Mesenchymal stem cell (in vitro differentiated cells and primary cell): ENCODE measurements at regions not wholly inside any gene's neighbourhood (a gene's known extent, or its start where the extent isn't known, plus 50 kb on each side); places are given as distances from the start of the nearest gene placed in this dataset.
A peak's percentile ranks its signal among the peaks of the same experiment; 100 is the strongest.

Experiments
- DNase-seq: peaks from one replicate; pipeline ENCODE4 v3.0.0-alpha.2; 2013
- H2AFZ ChIP-seq: one replicate; pipeline ENCODE4 v1.6.1; 2013; ENCODE audit warnings: low read depth, mild to moderate bottlenecking, control low read depth, inconsistent platforms, low read length, moderate library complexity
- H2AK5ac ChIP-seq: 2 replicates; pipeline ENCODE4 v1.6.1; 2013; ENCODE audit warnings: low read length, moderate library complexity, mild to moderate bottlenecking, inconsistent platforms; ENCODE audit not compliant: severe bottlenecking
- H2BK120ac ChIP-seq: one replicate; pipeline ENCODE4 v1.6.1; 2013; ENCODE audit warnings: low read depth, mild to moderate bottlenecking, inconsistent platforms, low read length, moderate library complexity
- H2BK12ac ChIP-seq, 2 experiments: one replicate each; pipeline ENCODE4 v1.6.1; 2013; ENCODE audit warnings: inconsistent platforms in 2 of 2, low read length in 2 of 2, mild to moderate bottlenecking in 2 of 2, moderate library complexity in 2 of 2, control low read depth in 1 of 2
- H2BK15ac ChIP-seq: one replicate; pipeline ENCODE4 v1.6.1; 2013; ENCODE audit warnings: mild to moderate bottlenecking, low read depth, inconsistent platforms; ENCODE audit not compliant: poor library complexity, severe bottlenecking
- H2BK5ac ChIP-seq: 2 replicates; pipeline ENCODE4 v1.6.1; 2013; ENCODE audit warnings: low read depth, mild to moderate bottlenecking, low read length, control low read depth, inconsistent platforms; ENCODE audit not compliant: poor library complexity, severe bottlenecking
- H3K14ac ChIP-seq, 2 experiments: one replicate each; pipeline ENCODE4 v1.6.1; 2013; ENCODE audit warnings: inconsistent platforms in 2 of 2, low read length in 2 of 2, control low read depth in 1 of 2, mild to moderate bottlenecking in 1 of 2, moderate library complexity in 1 of 2
- H3K18ac ChIP-seq, 2 experiments: one replicate each; pipeline ENCODE4 v1.6.1; 2013; ENCODE audit warnings: inconsistent platforms in 2 of 2, low read length in 2 of 2, control low read depth in 1 of 2, low read depth in 1 of 2, mild to moderate bottlenecking in 1 of 2
- H3K23ac ChIP-seq, 2 experiments: one replicate each; pipeline ENCODE4 v1.6.1; 2013; ENCODE audit warnings: inconsistent platforms in 2 of 2, low read length in 2 of 2, mild to moderate bottlenecking in 2 of 2, moderate library complexity in 2 of 2, control low read depth in 1 of 2
- H3K27ac ChIP-seq: 2 replicates; pipeline ENCODE4 v1.5.1; 2013; ENCODE audit warnings: mild to moderate bottlenecking, moderate library complexity, low read length, control low read depth, inconsistent platforms; ENCODE audit not compliant: poor library complexity, severe bottlenecking
- H3K27me3 ChIP-seq, 2 experiments: 2 replicates each; pipeline versions ENCODE4 v1.6.1 to v1.7.0; 2013; ENCODE audit warnings: low read length in 2 of 2, mild to moderate bottlenecking in 2 of 2, moderate library complexity in 2 of 2, control low read depth in 1 of 2, inconsistent platforms in 1 of 2; ENCODE audit not compliant: control insufficient read depth in 1 of 2, insufficient read depth in 1 of 2
- H3K36me3 ChIP-seq, 2 experiments: 2 replicates each; pipeline versions ENCODE4 v1.6.1 to v1.7.0; 2013; ENCODE audit warnings: low read length in 2 of 2, control low read depth in 1 of 2, inconsistent platforms in 1 of 2, low read depth in 1 of 2, mild to moderate bottlenecking in 1 of 2; ENCODE audit not compliant: insufficient read depth in 2 of 2, control insufficient read depth in 1 of 2
- H3K4ac ChIP-seq, 2 experiments: one replicate each; pipeline ENCODE4 v1.6.1; 2013; ENCODE audit warnings: inconsistent platforms in 2 of 2, low read length in 2 of 2, mild to moderate bottlenecking in 2 of 2, moderate library complexity in 2 of 2, control low read depth in 1 of 2, low read depth in 1 of 2
- H3K4me1 ChIP-seq: 2 replicates; pipeline ENCODE4 v1.6.1; 2013; ENCODE audit warnings: low read depth, low read length, control low read depth; ENCODE audit not compliant: control insufficient read depth, insufficient read depth
- H3K4me2 ChIP-seq: 2 replicates; pipeline ENCODE4 v1.6.1; 2013; ENCODE audit warnings: low read length, mild to moderate bottlenecking, inconsistent platforms; ENCODE audit not compliant: poor library complexity, severe bottlenecking
- H3K4me3 ChIP-seq, 2 experiments: 2 replicates each; pipeline versions ENCODE4 v1.5.1 to v1.7.0; 2013; ENCODE audit warnings: low read length in 2 of 2, mild to moderate bottlenecking in 2 of 2, control low read depth in 1 of 2, low read depth in 1 of 2; ENCODE audit not compliant: insufficient read depth in 1 of 2
- H3K79me1 ChIP-seq: replicated peaks from 2 replicates; pipeline ENCODE4 v1.6.1; 2013; ENCODE audit warnings: mild to moderate bottlenecking, control low read depth, low read length, inconsistent platforms; ENCODE audit not compliant: poor library complexity, severe bottlenecking
- H3K9ac ChIP-seq: 2 replicates; pipeline ENCODE4 v1.7.0; 2013; ENCODE audit warnings: mild to moderate bottlenecking, low read length, moderate library complexity
- H3K9me3 ChIP-seq: 2 replicates; pipeline ENCODE4 v1.7.0; 2013; ENCODE audit warnings: mild to moderate bottlenecking, low read length; ENCODE audit not compliant: control insufficient read depth
- H4K8ac ChIP-seq: one replicate; pipeline ENCODE4 v1.6.1; 2013; ENCODE audit warnings: inconsistent platforms, mild to moderate bottlenecking, low read length, moderate library complexity
- H4K91ac ChIP-seq: one replicate; pipeline ENCODE4 v1.6.1; 2013; ENCODE audit warnings: mild to moderate bottlenecking, low read length, inconsistent platforms
- WGBS: methylation state at CpG from one replicate; pipeline ENCODE4 v1.1.7; 2013; ENCODE audit warnings: mixed read lengths; 5-methylcytosine and 5-hydroxymethylcytosine counted together

- 100% methylated on average over 1 of the region's 1 CpG for WGBS
These were observed 1233.7 kb downstream of the PLA2G4A start for GRCh38 chr1:188062456-188062855.

GRCh38 chr1:188065917-188066316 is 1237.2 kb downstream of the PLA2G4A start:
- DNase-seq = no peak
- no peaks in the 10 kb centered on the region for H3K79me1 ChIP-seq
- no peak overlapping the region for H4K8ac ChIP-seq
- H3K9ac ChIP-seq = no peak overlapping the region
- H3K18ac ChIP-seq = no peak overlapping the region
- H2BK12ac ChIP-seq = no peak overlapping the region
- H3K4me2 ChIP-seq = no peak overlapping the region
- no peak overlapping the region for H3K4me3 ChIP-seq
- peaks cover 2% of the 10 kb centered on the region for H3K4me1 ChIP-seq
- no peak overlapping the region for H2AK5ac ChIP-seq
- no peaks in the 10 kb centered on the region for H3K36me3 ChIP-seq
- no peak overlapping the region for H2BK120ac ChIP-seq
- H3K14ac ChIP-seq = no peak overlapping the region
- WGBS = no CpG with 5 or more reads among the region's 1 CpG
- no peak overlapping the region for H3K27ac ChIP-seq
- no peak overlapping the region for H2BK15ac ChIP-seq
- no peak overlapping the region for H2BK5ac ChIP-seq
- H4K91ac ChIP-seq = no peak overlapping the region
- H3K4ac ChIP-seq = no peak overlapping the region
- no peaks in the 10 kb centered on the region for H3K27me3 ChIP-seq
- H3K23ac ChIP-seq = no peak overlapping the region
- peaks cover 49% of the 10 kb centered on the region for H3K9me3 ChIP-seq
- H2AFZ ChIP-seq = no peak overlapping the region

More at GRCh38 chr1:188062456-188062855, 1233.7 kb downstream of the PLA2G4A start:
- Histone ChIP-seq H2BK120ac (no peak overlapping the region), H3K27me3 (no peaks in the 10 kb centered on the region), H3K4me2 (no peak overlapping the region), H3K27ac (no peak overlapping the region), H3K36me3 (no peaks in the 10 kb centered on the region), H4K8ac (no peak overlapping the region), H4K91ac (no peak overlapping the region), H2BK5ac (no peak overlapping the region), H3K4me1 (peaks cover 2% of the 10 kb centered on the region), H3K9me3 (peaks cover 28% of the 10 kb centered on the region), H3K18ac (no peak overlapping the region), H3K4ac (no peak overlapping the region), H2BK15ac (no peak overlapping the region), H3K4me3 (no peak overlapping the region), H3K23ac (no peak overlapping the region), H2BK12ac (no peak overlapping the region), H2AFZ (no peak overlapping the region), H3K14ac (no peak overlapping the region), H2AK5ac (no peak overlapping the region), H3K79me1 (no peaks in the 10 kb centered on the region), H3K9ac (no peak overlapping the region)
- DNase-seq = no peak

GRCh38 chr1:188070848-188071247 is 1242.1 kb downstream of the PLA2G4A start:
- DNase-seq = no peak
- Histone ChIP-seq H2BK12ac (no peak overlapping the region), H3K4me3 (no peak overlapping the region), H2BK5ac (no peak overlapping the region), H3K4ac (no peak overlapping the region), H4K91ac (no peak overlapping the region), H3K23ac (no peak overlapping the region), H3K14ac (no peak overlapping the region), H2BK120ac (no peak overlapping the region), H4K8ac (no peak overlapping the region), H3K36me3 (no peaks in the 10 kb centered on the region), H2AK5ac (no peak overlapping the region), H3K27ac (no peak overlapping the region), H3K9ac (no peak overlapping the region), H2BK15ac (no peak overlapping the region), H2AFZ (no peak overlapping the region), H3K18ac (no peak overlapping the region), H3K79me1 (no peaks in the 10 kb centered on the region), H3K4me2 (no peak overlapping the region), H3K4me1 (peaks cover 2% of the 10 kb centered on the region), H3K9me3 (peaks cover 57% of the 10 kb centered on the region), H3K27me3 (no peaks in the 10 kb centered on the region)
- whole genome bisulfite sequencing = 94% methylated on average over 1 of the region's 1 CpG

DNA sequence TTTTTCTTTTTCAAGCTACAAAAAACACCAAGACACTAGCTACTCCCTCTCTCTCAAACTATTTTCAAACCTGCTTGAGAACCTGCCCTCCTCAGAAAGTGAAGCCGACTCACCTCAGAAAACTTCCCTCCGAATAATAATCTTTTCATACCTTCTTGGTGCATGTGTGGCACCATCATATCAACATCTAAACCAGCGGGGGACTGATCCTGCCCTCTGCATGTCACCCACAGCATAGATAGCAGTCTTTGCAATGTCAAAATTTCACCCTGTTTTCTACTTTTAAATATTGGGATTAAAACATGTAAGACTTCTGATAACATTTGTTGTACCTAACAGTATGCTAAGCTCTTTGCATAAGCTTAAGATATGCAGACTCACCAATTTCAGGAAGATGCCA is 1260.3 kb downstream of the PLA2G4A start:
- Histone ChIP-seq H3K4ac (no peak overlapping the region), H3K4me3 (no peak overlapping the region), H3K9me3 (peaks cover 3% of the 10 kb centered on the region), H3K36me3 (no peaks in the 10 kb centered on the region), H2AK5ac (no peak overlapping the region), H2BK5ac (no peak overlapping the region), H3K27ac (peak overlapping the region; percentile 54), H3K18ac (no peak overlapping the region), H3K79me1 (no peaks in the 10 kb centered on the region), H3K9ac (no peak overlapping the region), H3K23ac (no peak overlapping the region), H2BK15ac (no peak overlapping the region), H4K91ac (no peak overlapping the region), H2AFZ (no peak overlapping the region), H2BK120ac (no peak overlapping the region), H3K4me1 (no peaks in the 10 kb centered on the region), H4K8ac (no peak overlapping the region), H3K4me2 (no peak overlapping the region), H3K27me3 (no peaks in the 10 kb centered on the region), H3K14ac (no peak overlapping the region), H2BK12ac (no peak overlapping the region)
- DNase-seq = no peak
- WGBS = 66% methylated on average over 3 of the region's 3 CpGs
